ENCODE measurements at regions not wholly inside any gene's neighbourhood (a gene's known extent, or its start where the extent isn't known, plus 50 kb on each side); places are given as distances from the start of the nearest gene placed in this dataset.

- Histone ChIP-seq H3K79me2 (ENCODE audit: control insufficient read depth, insufficient read depth, low read length) (no peaks in the 10 kb centered on the region), H3K9me3 (ENCODE audit: control insufficient read depth, insufficient read depth, low read depth, low read length) (no peaks in the 10 kb centered on the region), H3K4me3 (replicated peaks in 1 of 4; ENCODE audit: control extremely low read depth in 1 of 4, insufficient read depth in 1 of 4, low read depth in 3 of 4, low read length in 4 of 4) (no peak overlapping the region), H3K4me2 (ENCODE audit: extremely low read depth, insufficient read depth, low read length) (no peak overlapping the region), H3K9ac (ENCODE audit: insufficient read depth, low read length) (no peak overlapping the region), H3K36me3 (ENCODE audit: control insufficient read depth, insufficient read depth, low read length) (no peaks in the 10 kb centered on the region), H3K27ac (ENCODE audit: insufficient read depth, low read length) (no peak overlapping the region), H2AFZ (ENCODE audit: low read length) (no peak overlapping the region), H4K20me1 (ENCODE audit: control insufficient read depth, extremely low read depth, insufficient read depth, low read length) (no peaks in the 10 kb centered on the region), H3K4me1 (ENCODE audit: control insufficient read depth, extremely low read depth, insufficient read depth, low read length) (no peaks in the 10 kb centered on the region), H3K27me3 (ENCODE audit: control insufficient read depth, insufficient read depth, low read length) (no peaks in the 10 kb centered on the region)
- DNase-seq (ENCODE audit: low read depth in 2 of 2) = no peak
- TF ChIP-seq CTCF (conservative IDR thresholded peaks at IDR 0.05 in 1 of 2, IDR thresholded peaks at IDR 0.05 in 1 of 2; ENCODE audit: low read depth in 1 of 2, low read length in 2 of 2) (no peak), EZH2 (IDR thresholded peaks at IDR 0.05; ENCODE audit: low read length, missing control alignments) (no peak)
These were observed 103.9 kb upstream of the VASH1 start for GRCh38 chr14:76657404-76657803.

GRCh38 chr14:76657846-76658245 is 103.4 kb upstream of the VASH1 start:
- TF ChIP-seq EZH2 (IDR thresholded peaks at IDR 0.05; ENCODE audit: low read length, missing control alignments) (no peak), CTCF (conservative IDR thresholded peaks at IDR 0.05 in 1 of 2, IDR thresholded peaks at IDR 0.05 in 1 of 2; ENCODE audit: low read depth in 1 of 2, low read length in 2 of 2) (no peak)
- H3K27ac ChIP-seq (ENCODE audit: insufficient read depth, low read length) = no peak overlapping the region
- H3K79me2 ChIP-seq (ENCODE audit: control insufficient read depth, insufficient read depth, low read length) = no peaks in the 10 kb centered on the region
- no peaks in the 10 kb centered on the region for H3K36me3 ChIP-seq (ENCODE audit: control insufficient read depth, insufficient read depth, low read length)
- no peak overlapping the region for H3K4me2 ChIP-seq (ENCODE audit: extremely low read depth, insufficient read depth, low read length)
- DNase-seq (ENCODE audit: low read depth in 2 of 2) = no peak
- H2AFZ ChIP-seq (ENCODE audit: low read length) = no peak overlapping the region
- H3K9ac ChIP-seq (ENCODE audit: insufficient read depth, low read length) = no peak overlapping the region
- H4K20me1 ChIP-seq (ENCODE audit: control insufficient read depth, extremely low read depth, insufficient read depth, low read length) = no peaks in the 10 kb centered on the region
- no peaks in the 10 kb centered on the region for H3K9me3 ChIP-seq (ENCODE audit: control insufficient read depth, insufficient read depth, low read depth, low read length)
- no peaks in the 10 kb centered on the region for H3K27me3 ChIP-seq (ENCODE audit: control insufficient read depth, insufficient read depth, low read length)
- no peaks in the 10 kb centered on the region for H3K4me1 ChIP-seq (ENCODE audit: control insufficient read depth, extremely low read depth, insufficient read depth, low read length)
- no peak overlapping the region for H3K4me3 ChIP-seq (replicated peaks in 1 of 4; ENCODE audit: control extremely low read depth in 1 of 4, insufficient read depth in 1 of 4, low read depth in 3 of 4, low read length in 4 of 4)

GRCh38 chr14:76662580-76662979 is 98.7 kb upstream of the VASH1 start:
- no peak overlapping the region for H3K4me3 ChIP-seq (replicated peaks in 1 of 4; ENCODE audit: control extremely low read depth in 1 of 4, insufficient read depth in 1 of 4, low read depth in 3 of 4, low read length in 4 of 4)
- H2AFZ ChIP-seq (ENCODE audit: low read length) = no peak overlapping the region
- H3K9ac ChIP-seq (ENCODE audit: insufficient read depth, low read length) = no peak overlapping the region
- no peaks in the 10 kb centered on the region for H3K27me3 ChIP-seq (ENCODE audit: control insufficient read depth, insufficient read depth, low read length)
- H3K36me3 ChIP-seq (ENCODE audit: control insufficient read depth, insufficient read depth, low read length) = no peaks in the 10 kb centered on the region
- TF ChIP-seq EZH2 (IDR thresholded peaks at IDR 0.05; ENCODE audit: low read length, missing control alignments) (no peak), CTCF (conservative IDR thresholded peaks at IDR 0.05 in 1 of 2, IDR thresholded peaks at IDR 0.05 in 1 of 2; ENCODE audit: low read depth in 1 of 2, low read length in 2 of 2) (no peak)
- no peaks in the 10 kb centered on the region for H3K4me1 ChIP-seq (ENCODE audit: control insufficient read depth, extremely low read depth, insufficient read depth, low read length)
- no peaks in the 10 kb centered on the region for H3K9me3 ChIP-seq (ENCODE audit: control insufficient read depth, insufficient read depth, low read depth, low read length)
- DNase-seq (ENCODE audit: low read depth in 2 of 2) = no peak
- no peaks in the 10 kb centered on the region for H4K20me1 ChIP-seq (ENCODE audit: control insufficient read depth, extremely low read depth, insufficient read depth, low read length)
- no peak overlapping the region for H3K27ac ChIP-seq (ENCODE audit: insufficient read depth, low read length)
- H3K79me2 ChIP-seq (ENCODE audit: control insufficient read depth, insufficient read depth, low read length) = no peaks in the 10 kb centered on the region
- H3K4me2 ChIP-seq (ENCODE audit: extremely low read depth, insufficient read depth, low read length) = no peak overlapping the region

All from fibroblast of lung (primary cell).